K562 (cell line): ENCODE measurements at regions not wholly inside any gene's neighbourhood (a gene's known extent, or its start where the extent isn't known, plus 50 kb on each side); places are given as distances from the start of the nearest gene placed in this dataset.
"Not testable (repeated sequence)": the region's sequence is repeated elsewhere in the genome, so short reads cannot be mapped to it uniquely, and the experiment has no call there.

ENCODE experiments used
- BHLHE40 ChIP-seq: IDR thresholded peaks from 2 replicates; pipeline ENCODE4 v1.6.1; 2011; ENCODE audit warnings: low read length, improper control_type of control experiment
- CTCF ChIP-seq, 3 experiments: IDR thresholded peaks in 2 of 3; conservative IDR thresholded peaks in 1 of 3; 2 replicates each; pipeline ENCODE4 v1.5.1; 2011 to 2012; ENCODE audit warnings: low read length in 3 of 3, mild to moderate bottlenecking in 3 of 3, control low read depth in 2 of 3, improper control_type of control experiment in 1 of 3, inconsistent platforms in 1 of 3, low read depth in 1 of 3, mixed read lengths in 1 of 3, moderate library complexity in 1 of 3; ENCODE audit not compliant: insufficient read depth in 2 of 3
- EP300 ChIP-seq: IDR thresholded peaks from 2 replicates; pipeline ENCODE4 v1.6.1; 2012; ENCODE audit warnings: low read length, improper control_type of control experiment
- ESRRA ChIP-seq: fragments of 450-650 bp; IDR thresholded peaks from 2 replicates; pipeline ENCODE4 v1.6.1; 2014; ENCODE audit warnings: low read depth, mild to moderate bottlenecking, moderate library complexity, borderline replicate concordance
- JUN ChIP-seq, 2 experiments: sonication (generic) in 1 of 2; formaldehyde crosslinking in 1 of 2; IDR thresholded peaks; 2 replicates each; pipeline versions ENCODE4 v1.6.1 to v1.8.0; 2012 to 2022; ENCODE audit warnings: borderline replicate concordance in 2 of 2, mild to moderate bottlenecking in 2 of 2, improper control_type of control experiment in 1 of 2, low read depth in 1 of 2, low read length in 1 of 2, missing genetic modification reagents in 1 of 2
- JUND ChIP-seq, 2 experiments: IDR thresholded peaks; 2 replicates in 1 of 2; 3 replicates in 1 of 2; pipeline ENCODE4 v1.6.1; 2011; ENCODE audit warnings: borderline replicate concordance in 2 of 2, low read depth in 2 of 2, low read length in 2 of 2, improper control_type of control experiment in 1 of 2, missing biosample characterization in 1 of 2, missing genetic modification characterization in 1 of 2, missing genetic modification reagents in 1 of 2
- MLX ChIP-seq, 2 experiments: fragments of 450-650 bp in 1 of 2; sonication (generic) in 1 of 2; formaldehyde crosslinking; conservative IDR thresholded peaks; 2 replicates each; pipeline versions ENCODE4 v1.4.0 to v1.8.1; 2020 to 2022; ENCODE audit warnings: mild to moderate bottlenecking in 1 of 2, missing genetic modification reagents in 1 of 2
- MNT ChIP-seq, 2 experiments: fragments of 450-650 bp; conservative IDR thresholded peaks; 2 replicates each; pipeline ENCODE4 v1.6.1; 2017; ENCODE audit warnings: mild to moderate bottlenecking in 2 of 2, moderate library complexity in 2 of 2
- MXI1 ChIP-seq: IDR thresholded peaks from 2 replicates; pipeline ENCODE4 v1.6.1; 2011; ENCODE audit warnings: low read depth, mild to moderate bottlenecking, improper control_type of control experiment, low read length
- POLR2A ChIP-seq: fragments of 450-650 bp; conservative IDR thresholded peaks from 2 replicates; pipeline ENCODE4 v1.6.1; 2016
- RBM17 ChIP-seq: fragments of 200-400 bp; formaldehyde crosslinking; IDR thresholded peaks from 2 replicates; pipeline ENCODE4 v1.6.1; 2017; ENCODE audit warnings: low read depth, mild to moderate bottlenecking, low read length, borderline replicate concordance
- RNF2 ChIP-seq: sonication (generic); IDR thresholded peaks from 2 replicates; pipeline ENCODE4 v1.6.1; 2016
- TAF1 ChIP-seq: IDR thresholded peaks from 2 replicates; pipeline ENCODE4 v1.6.1; 2011; ENCODE audit warnings: mild to moderate bottlenecking, low read length, moderate library complexity; ENCODE audit not compliant: insufficient read depth, control insufficient read depth, severe bottlenecking; ENCODE audit errors: extremely low read depth

- not testable (repeated sequence) for TF ChIP-seq POLR2A; TAF1; MNT (conservative IDR thresholded peaks at IDR 0.05); ESRRA; JUND (IDR thresholded peaks at IDR 0.05; ENCODE audit: borderline replicate concordance, low read depth, low read length); JUND (tag; IDR thresholded peaks at IDR 0.05; ENCODE audit: borderline replicate concordance, low read depth, low read length); MXI1; JUN (IDR thresholded peaks at IDR 0.05; ENCODE audit: borderline replicate concordance, low read depth, low read length); JUN (CRISPR knock-in tag; IDR thresholded peaks at IDR 0.05; ENCODE audit: borderline replicate concordance); RNF2; RBM17; EP300; CTCF (IDR thresholded peaks at IDR 0.05 in 2 of 3, conservative IDR thresholded peaks at IDR 0.05 in 1 of 3; ENCODE audit: insufficient read depth in 2 of 3, low read depth in 1 of 3, low read length in 3 of 3); BHLHE40; MLX (CRISPR knock-in tag; conservative IDR thresholded peaks at IDR 0.05)
These were observed 60.9 kb downstream of the GOLGA8B start for GRCh38 chr15:34522601-34523000.
